CD4-positive, alpha-beta T cell (primary cell): ENCODE measurements at regions not wholly inside any gene's neighbourhood (a gene's known extent, or its start where the extent isn't known, plus 50 kb on each side); places are given as distances from the start of the nearest gene placed in this dataset.

Source experiments
- ATAC-seq: fragments of 200-7000 bp; cut with Tn5 transposase; one replicate; pipeline ENCODE4 v1.10.0; 2022; ENCODE audit warnings: mild to moderate bottlenecking; ENCODE audit not compliant: poor library complexity
- CTCF ChIA-PET: fragments of 350-600 bp; sonication (Branson Sonifier 250); formaldehyde crosslinking; loops from one replicate; lab custom pipeline; 2021; ENCODE audit warnings: antibody characterized with exemption, inconsistent platforms; lab: Charles Lee
- POLR2A ChIA-PET: fragments of 350-600 bp; sonication (Branson Sonifier 250); formaldehyde crosslinking; loops from one replicate; lab custom pipeline; 2021; ENCODE audit warnings: antibody characterized with exemption, inconsistent platforms; lab: Charles Lee
- DNase-seq, 14 experiments: peaks; one replicate each; pipeline ENCODE4 v3.0.0-alpha.2; 2013 to 2020; ENCODE audit warnings: mixed read lengths in 2 of 14
- H3K27ac ChIP-seq, 2 donors: one replicate each; pipeline versions ENCODE4 v1.5.1 to v1.7.0; 2013; ENCODE audit warnings: low read length in 2 of 2, low read depth in 1 of 2, mild to moderate bottlenecking in 1 of 2
- H3K27me3 ChIP-seq, 2 experiments: 1 replicate in 1 of 2; 2 replicates in 1 of 2; pipeline versions ENCODE4 v1.6.1 to v1.7.0; 2013; ENCODE audit warnings: low read length in 2 of 2, control low read depth in 1 of 2, mild to moderate bottlenecking in 1 of 2, moderate library complexity in 1 of 2; ENCODE audit not compliant: insufficient read depth in 2 of 2, control insufficient read depth in 1 of 2
- H3K36me3 ChIP-seq: one replicate; pipeline ENCODE4 v1.6.1; 2013; ENCODE audit warnings: low read length, control low read depth; ENCODE audit not compliant: insufficient read depth
- H3K4me1 ChIP-seq: one replicate; pipeline ENCODE4 v1.6.1; 2013; ENCODE audit warnings: low read length, control low read depth; ENCODE audit not compliant: insufficient read depth
- H3K4me3 ChIP-seq: one replicate; pipeline ENCODE4 v1.5.1; 2013; ENCODE audit warnings: mild to moderate bottlenecking, low read length, moderate library complexity
- H3K9me3 ChIP-seq, 2 experiments: 1 replicate in 1 of 2; 2 replicates in 1 of 2; pipeline versions ENCODE4 v1.6.1 to v1.7.0; 2013; ENCODE audit warnings: low read length in 2 of 2, mild to moderate bottlenecking in 2 of 2, control low read depth in 1 of 2, moderate library complexity in 1 of 2; ENCODE audit not compliant: control insufficient read depth in 1 of 2, insufficient read depth in 1 of 2
- H3K27ac Mint-ChIP-seq: one replicate; pipeline ENCODE4 v1.8.0; 2020; ENCODE audit warnings: mixed read lengths
- H3K27me3 Mint-ChIP-seq: one replicate; pipeline ENCODE4 v1.8.0; 2021; ENCODE audit warnings: mixed read lengths
- H3K36me3 Mint-ChIP-seq: one replicate; pipeline ENCODE4 v1.8.0; 2021; ENCODE audit warnings: low read depth, mixed read lengths
- H3K4me1 Mint-ChIP-seq: one replicate; pipeline ENCODE4 v1.8.0; 2021; ENCODE audit warnings: low read depth, mixed read lengths
- H3K4me3 Mint-ChIP-seq: one replicate; pipeline ENCODE4 v1.8.0; 2020; ENCODE audit warnings: mild to moderate bottlenecking, mixed read lengths
- H3K9me3 Mint-ChIP-seq: one replicate; pipeline ENCODE4 v1.8.0; 2020; ENCODE audit warnings: mixed read lengths
- intact Hi-C, 2 experiments: fragments of 100-400 bp; cut with DNase I in 1 of 2; cut with micrococcal nuclease in 1 of 2; formaldehyde crosslinking; loops; one replicate each; pipeline versions ENCODE4 v1.15.1 to v1.9.0; 2023 to 2025; cut with DNase I, micrococcal nuclease
- TF ChIP-seq, protein P1 (sequence below): fragments of 200-600 bp; IDR thresholded peaks from one replicate; pipeline ENCODE4 v1.8.0; 2022; ENCODE audit warnings: antibody characterized with exemption, mild to moderate bottlenecking

- DNase-seq: no peak
- H3K27ac ChIP-seq: no peak overlapping the region
- H3K27me3 ChIP-seq: no peaks in the 10 kb centered on the region
- Mint-ChIP-seq H3K27ac (no peak overlapping the region), H3K36me3 (no peaks in the 10 kb centered on the region), H3K27me3 (no peaks in the 10 kb centered on the region), H3K9me3 (no peaks in the 10 kb centered on the region), H3K4me3 (no peak overlapping the region), H3K4me1 (no peaks in the 10 kb centered on the region)
- TF ChIP-seq, protein P1, sequence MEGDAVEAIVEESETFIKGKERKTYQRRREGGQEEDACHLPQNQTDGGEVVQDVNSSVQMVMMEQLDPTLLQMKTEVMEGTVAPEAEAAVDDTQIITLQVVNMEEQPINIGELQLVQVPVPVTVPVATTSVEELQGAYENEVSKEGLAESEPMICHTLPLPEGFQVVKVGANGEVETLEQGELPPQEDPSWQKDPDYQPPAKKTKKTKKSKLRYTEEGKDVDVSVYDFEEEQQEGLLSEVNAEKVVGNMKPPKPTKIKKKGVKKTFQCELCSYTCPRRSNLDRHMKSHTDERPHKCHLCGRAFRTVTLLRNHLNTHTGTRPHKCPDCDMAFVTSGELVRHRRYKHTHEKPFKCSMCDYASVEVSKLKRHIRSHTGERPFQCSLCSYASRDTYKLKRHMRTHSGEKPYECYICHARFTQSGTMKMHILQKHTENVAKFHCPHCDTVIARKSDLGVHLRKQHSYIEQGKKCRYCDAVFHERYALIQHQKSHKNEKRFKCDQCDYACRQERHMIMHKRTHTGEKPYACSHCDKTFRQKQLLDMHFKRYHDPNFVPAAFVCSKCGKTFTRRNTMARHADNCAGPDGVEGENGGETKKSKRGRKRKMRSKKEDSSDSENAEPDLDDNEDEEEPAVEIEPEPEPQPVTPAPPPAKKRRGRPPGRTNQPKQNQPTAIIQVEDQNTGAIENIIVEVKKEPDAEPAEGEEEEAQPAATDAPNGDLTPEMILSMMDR: no peak
- ATAC-seq: no peak
- ChIA-PET POLR2A (no interaction called here), CTCF (no interaction called here)
- H3K9me3 ChIP-seq: peaks cover 0 to 31% of the 10 kb centered on the region in 2 experiments
- no peaks in the 10 kb centered on the region for H3K36me3 ChIP-seq
- H3K4me3 ChIP-seq: no peak overlapping the region
- intact Hi-C loops: no loop called here
- H3K4me1 ChIP-seq: no peaks in the 10 kb centered on the region
These were observed 520.5 kb downstream of the GLRX3 start for GRCh38 chr10:130656582-130657133.

DNA sequence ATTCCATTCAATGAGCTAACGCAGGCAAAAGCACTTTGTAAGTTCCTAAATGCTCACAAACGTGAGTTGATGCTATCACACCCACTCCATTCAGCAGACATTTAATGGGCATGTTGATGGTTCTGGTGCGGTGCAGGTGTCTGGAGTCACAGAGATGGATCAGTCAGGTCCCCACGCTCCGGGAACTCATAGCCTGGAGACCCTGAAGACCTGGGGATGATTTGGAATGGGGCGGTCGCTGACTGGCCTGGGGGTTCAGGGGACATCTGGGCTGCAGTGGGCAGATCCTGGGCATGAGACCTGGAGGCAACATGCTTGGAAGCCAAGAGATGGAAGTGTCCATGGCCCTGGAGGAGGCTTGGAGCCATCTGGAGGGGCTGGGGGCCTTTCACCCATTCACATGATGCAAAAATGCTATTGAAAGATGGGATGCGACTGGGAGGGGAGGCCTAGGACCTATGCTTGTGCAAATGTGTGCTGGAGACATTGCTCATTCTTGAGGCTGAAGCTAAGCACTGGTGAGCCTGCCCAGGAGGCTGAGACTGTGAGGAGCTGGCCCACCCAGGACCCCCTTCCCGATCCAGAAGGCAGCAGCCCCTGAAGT is 522.6 kb downstream of the GLRX3 start:
- Mint-ChIP-seq H3K4me3 (no peak overlapping the region), H3K27ac (no peak overlapping the region), H3K27me3 (no peaks in the 10 kb centered on the region), H3K36me3 (no peaks in the 10 kb centered on the region), H3K9me3 (no peaks in the 10 kb centered on the region), H3K4me1 (no peaks in the 10 kb centered on the region)
- Histone ChIP-seq H3K36me3 (no peaks in the 10 kb centered on the region), H3K27me3 (no peaks in the 10 kb centered on the region), H3K9me3 (peaks cover 0 to 23% of the 10 kb centered on the region in 2 experiments), H3K4me1 (no peaks in the 10 kb centered on the region), H3K27ac (no peak overlapping the region), H3K4me3 (no peak overlapping the region)
- intact Hi-C loops: no loop called here
- no peak for DNase-seq
- TF ChIP-seq, protein P1: no peak
- ChIA-PET POLR2A (no interaction called here), CTCF (no interaction called here)
- ATAC-seq: no peak

- CTCF ChIA-PET: no interaction called here
- Histone ChIP-seq H3K27ac (no peak overlapping the region), H3K36me3 (no peaks in the 10 kb centered on the region), H3K4me1 (no peaks in the 10 kb centered on the region), H3K4me3 (no peak overlapping the region), H3K9me3 (peaks cover 0 to 20% of the 10 kb centered on the region in 2 experiments), H3K27me3 (no peaks in the 10 kb centered on the region)
- no peak for DNase-seq
- TF ChIP-seq, protein P1: no peak
- no peak for ATAC-seq
- intact Hi-C loops: no loop called here
- H3K9me3 Mint-ChIP-seq: no peaks in the 10 kb centered on the region
- no peaks in the 10 kb centered on the region for H3K27me3 Mint-ChIP-seq
- no peak overlapping the region for H3K4me3 Mint-ChIP-seq
- POLR2A ChIA-PET: no interaction called here
- no peak overlapping the region for H3K27ac Mint-ChIP-seq
- H3K4me1 Mint-ChIP-seq: no peaks in the 10 kb centered on the region
- H3K36me3 Mint-ChIP-seq: no peaks in the 10 kb centered on the region
These were observed 523.3 kb downstream of the GLRX3 start for GRCh38 chr10:130659528-130659927.
